DOHH2 (cell line): ENCODE measurements at regions not wholly inside any gene's neighbourhood (a gene's known extent, or its start where the extent isn't known, plus 50 kb on each side); places are given as distances from the start of the nearest gene placed in this dataset.

Experiments used
- H3F3A ChIP-seq: fragments of 200-600 bp; sonication (generic), shearing (Covaris generic); 2 replicates; pipeline ENCODE4 v1.6.0; 2016; ENCODE audit warnings: antibody characterized with exemption, mild to moderate bottlenecking; ENCODE audit not compliant: control insufficient read depth, insufficient read depth
- H3K27ac ChIP-seq: fragments of 200-600 bp; sonication (generic); 2 replicates; pipeline ENCODE4 v1.5.1; 2014; ENCODE audit warnings: low read depth, mild to moderate bottlenecking, low read length, moderate library complexity
- H3K27me3 ChIP-seq: fragments of 200-600 bp; sonication (generic); 2 replicates; pipeline ENCODE4 v1.6.1; 2014; ENCODE audit warnings: mild to moderate bottlenecking, low read length, mixed read lengths; ENCODE audit not compliant: control insufficient read depth
- H3K36me3 ChIP-seq: fragments of 200-600 bp; sonication (generic); 2 replicates; pipeline ENCODE4 v1.6.1; 2014; ENCODE audit warnings: mild to moderate bottlenecking, low read length, moderate library complexity, mixed read lengths; ENCODE audit not compliant: control insufficient read depth
- H3K4me1 ChIP-seq: fragments of 200-600 bp; sonication (generic); 2 replicates; pipeline ENCODE4 v1.6.1; 2014; ENCODE audit warnings: mild to moderate bottlenecking, low read length, mixed read lengths; ENCODE audit not compliant: control insufficient read depth
- H3K4me2 ChIP-seq: fragments of 200-600 bp; sonication (generic); 2 replicates; pipeline ENCODE4 v1.6.0; 2014; ENCODE audit warnings: mild to moderate bottlenecking, low read length, moderate library complexity
- H3K4me3 ChIP-seq: fragments of 200-600 bp; sonication (generic); 2 replicates; pipeline ENCODE4 v1.5.1; 2014; ENCODE audit warnings: mild to moderate bottlenecking, low read length, mixed read lengths
- H3K79me2 ChIP-seq: fragments of 200-600 bp; sonication (generic); 2 replicates; pipeline ENCODE4 v1.6.1; 2014; ENCODE audit warnings: mild to moderate bottlenecking, low read length, mixed read lengths; ENCODE audit not compliant: control insufficient read depth
- H3K9me2 ChIP-seq: fragments of 200-600 bp; sonication (generic); replicated peaks from 2 replicates; pipeline ENCODE4 v1.6.1; 2014; ENCODE audit warnings: mild to moderate bottlenecking, low read length, mixed read lengths; ENCODE audit not compliant: control insufficient read depth
- H3K9me3 ChIP-seq: fragments of 200-600 bp; sonication (generic); 2 replicates; pipeline ENCODE4 v1.6.1; 2014; ENCODE audit warnings: antibody characterized with exemption, low read length, mixed read lengths; ENCODE audit not compliant: control insufficient read depth, insufficient read depth
- H4K20me1 ChIP-seq: fragments of 200-600 bp; sonication (generic); 2 replicates; pipeline ENCODE4 v1.6.0; 2014; ENCODE audit warnings: low read depth, mild to moderate bottlenecking, antibody characterized with exemption, low read length, moderate library complexity; ENCODE audit not compliant: control insufficient read depth, insufficient read depth
- EZH2phosphoT487 ChIP-seq: fragments of 200-600 bp; sonication (generic); IDR thresholded peaks from 2 replicates; pipeline ENCODE4 v1.6.1; 2017; ENCODE audit warnings: borderline replicate concordance, mild to moderate bottlenecking, antibody characterized with exemption, low read length, moderate library complexity, mixed read lengths
- TF ChIP-seq, protein P1 (sequence below): fragments of 200-600 bp; sonication (generic); IDR thresholded peaks from one replicate; pipeline ENCODE4 v1.5.1; 2014; ENCODE audit warnings: antibody characterized with exemption, mild to moderate bottlenecking, low read depth, low read length; ENCODE audit not compliant: poor library complexity, severe bottlenecking

DNA sequence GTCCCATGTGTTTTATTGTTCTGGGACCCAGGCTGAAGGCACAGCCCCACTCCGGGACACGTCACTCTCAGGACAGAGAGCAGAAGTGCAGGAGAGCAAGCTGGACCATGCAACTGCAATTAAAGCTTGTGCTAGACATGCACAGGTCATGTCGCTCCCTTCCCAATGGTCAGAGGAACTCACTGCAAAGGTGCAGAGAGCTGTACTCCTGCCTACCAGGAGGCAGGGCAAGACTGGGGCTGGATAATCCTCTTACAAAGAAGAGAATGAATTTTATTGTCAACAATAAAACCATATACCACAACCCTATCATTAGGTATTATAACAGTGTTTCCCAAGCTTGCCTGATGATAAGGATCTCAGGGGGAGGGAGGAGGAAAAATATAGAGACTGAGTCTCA, 74.0 kb upstream of the NEK6 start:
- Histone ChIP-seq H3K27me3 (peaks cover 35% of the 10 kb centered on the region), H4K20me1 (no peaks in the 10 kb centered on the region), H3K79me2 (no peaks in the 10 kb centered on the region), H3K4me1 (peaks cover 13% of the 10 kb centered on the region), H3K4me2 (no peak overlapping the region), H3K4me3 (no peak overlapping the region), H3K9me3 (no peaks in the 10 kb centered on the region; the same call in 1 of the 2 replicates), H3K9me2 (no peaks in the 10 kb centered on the region), H3F3A (no peaks in the 10 kb centered on the region), H3K36me3 (no peaks in the 10 kb centered on the region), H3K27ac (no peak overlapping the region)
- TF ChIP-seq, protein P1, sequence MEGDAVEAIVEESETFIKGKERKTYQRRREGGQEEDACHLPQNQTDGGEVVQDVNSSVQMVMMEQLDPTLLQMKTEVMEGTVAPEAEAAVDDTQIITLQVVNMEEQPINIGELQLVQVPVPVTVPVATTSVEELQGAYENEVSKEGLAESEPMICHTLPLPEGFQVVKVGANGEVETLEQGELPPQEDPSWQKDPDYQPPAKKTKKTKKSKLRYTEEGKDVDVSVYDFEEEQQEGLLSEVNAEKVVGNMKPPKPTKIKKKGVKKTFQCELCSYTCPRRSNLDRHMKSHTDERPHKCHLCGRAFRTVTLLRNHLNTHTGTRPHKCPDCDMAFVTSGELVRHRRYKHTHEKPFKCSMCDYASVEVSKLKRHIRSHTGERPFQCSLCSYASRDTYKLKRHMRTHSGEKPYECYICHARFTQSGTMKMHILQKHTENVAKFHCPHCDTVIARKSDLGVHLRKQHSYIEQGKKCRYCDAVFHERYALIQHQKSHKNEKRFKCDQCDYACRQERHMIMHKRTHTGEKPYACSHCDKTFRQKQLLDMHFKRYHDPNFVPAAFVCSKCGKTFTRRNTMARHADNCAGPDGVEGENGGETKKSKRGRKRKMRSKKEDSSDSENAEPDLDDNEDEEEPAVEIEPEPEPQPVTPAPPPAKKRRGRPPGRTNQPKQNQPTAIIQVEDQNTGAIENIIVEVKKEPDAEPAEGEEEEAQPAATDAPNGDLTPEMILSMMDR, result no peak
- TF ChIP-seq EZH2phosphoT487, result no peak

DNA sequence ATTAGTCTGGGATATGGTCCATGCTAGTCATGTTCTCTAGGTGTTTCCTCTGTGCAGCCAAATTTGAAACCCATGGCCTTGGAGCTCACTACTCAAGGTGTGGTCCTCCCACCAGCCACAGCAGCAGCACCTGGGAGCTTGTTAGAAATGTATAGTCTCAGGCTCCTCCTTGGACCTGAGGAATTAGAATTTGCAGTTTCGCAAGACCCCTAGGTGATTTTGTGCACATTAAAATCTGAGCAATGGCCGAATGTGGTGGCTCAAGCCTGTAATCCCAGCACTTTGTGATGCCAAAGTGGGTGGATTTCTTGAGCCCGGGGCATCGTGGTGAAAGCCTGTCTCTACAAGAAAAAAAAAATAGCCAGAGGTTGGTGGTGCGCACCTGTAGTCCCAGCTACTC, 72.3 kb upstream of the NEK6 start:
- Histone ChIP-seq H4K20me1 (no peaks in the 10 kb centered on the region), H3K4me2 (no peak overlapping the region), H3F3A (no peaks in the 10 kb centered on the region), H3K36me3 (no peaks in the 10 kb centered on the region), H3K27ac (no peak overlapping the region), H3K4me1 (peaks cover 7% of the 10 kb centered on the region; the same call in 1 of the 2 replicates), H3K9me3 (no peaks in the 10 kb centered on the region; the same call in 1 of the 2 replicates), H3K9me2 (no peaks in the 10 kb centered on the region), H3K79me2 (no peaks in the 10 kb centered on the region), H3K27me3 (peaks cover 28% of the 10 kb centered on the region), H3K4me3 (no peak overlapping the region)
- TF ChIP-seq, protein P1, result no peak

DNA sequence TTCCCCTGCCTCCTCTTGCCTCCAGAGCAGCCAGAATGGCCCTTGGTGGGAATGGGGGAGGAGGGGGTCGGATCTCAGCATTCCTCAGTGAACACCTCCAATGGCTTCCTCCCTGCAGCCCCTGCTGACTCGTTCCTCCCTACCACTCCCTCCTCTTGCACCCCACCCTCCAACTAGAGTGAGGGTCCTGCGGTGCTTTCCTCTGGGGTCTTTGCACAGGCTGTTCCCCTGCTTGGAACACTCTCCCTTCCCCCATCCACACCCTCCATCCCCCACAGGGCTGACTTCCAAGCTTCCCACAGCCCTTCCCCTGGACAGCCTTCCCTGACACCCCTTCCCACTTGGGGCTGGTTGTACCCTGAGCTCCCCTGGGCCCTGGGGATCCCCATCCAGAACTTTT, 70.4 kb upstream of the NEK6 start:
- Histone ChIP-seq H3K27ac (no peak overlapping the region), H3K36me3 (no peaks in the 10 kb centered on the region), H3K4me2 (no peak overlapping the region), H3K4me3 (no peak overlapping the region), H3K4me1 (peaks cover 7% of the 10 kb centered on the region; the same call in 1 of the 2 replicates), H4K20me1 (no peaks in the 10 kb centered on the region), H3F3A (no peaks in the 10 kb centered on the region), H3K79me2 (no peaks in the 10 kb centered on the region), H3K9me2 (no peaks in the 10 kb centered on the region), H3K9me3 (no peaks in the 10 kb centered on the region; the same call in 1 of the 2 replicates), H3K27me3 (peaks cover 16% of the 10 kb centered on the region)
- TF ChIP-seq, protein P1, result no peak
- no peak for TF ChIP-seq EZH2phosphoT487
